Fibroblast of lung (primary cell): ENCODE measurements at regions not wholly inside any gene's neighbourhood (a gene's known extent, or its start where the extent isn't known, plus 50 kb on each side); places are given as distances from the start of the nearest gene placed in this dataset.

ENCODE experiments used
- DNase-seq, 2 donors: peaks; one replicate each; pipeline versions ENCODE4 v3.0.0 to v3.0.0-alpha.2; 2010; ENCODE audit warnings: low read depth in 2 of 2
- H2AFZ ChIP-seq: 2 replicates; pipeline ENCODE4 v1.5.1; 2012; ENCODE audit warnings: low read length, control low read depth, inconsistent platforms
- H3K27ac ChIP-seq: 2 replicates; pipeline ENCODE4 v1.5.1; 2011; ENCODE audit warnings: low read length, control low read depth; ENCODE audit not compliant: insufficient read depth
- H3K27me3 ChIP-seq: 2 replicates; pipeline ENCODE4 v1.5.1; 2011; ENCODE audit warnings: mild to moderate bottlenecking, low read length; ENCODE audit not compliant: control insufficient read depth, insufficient read depth
- H3K36me3 ChIP-seq: 2 replicates; pipeline ENCODE4 v1.5.1; 2011; ENCODE audit warnings: low read length; ENCODE audit not compliant: control insufficient read depth, insufficient read depth
- H3K4me1 ChIP-seq: 2 replicates; pipeline ENCODE4 v1.5.1; 2011; ENCODE audit warnings: low read length; ENCODE audit not compliant: control insufficient read depth, insufficient read depth; ENCODE audit errors: extremely low read depth
- H3K4me2 ChIP-seq: 2 replicates; pipeline ENCODE4 v1.5.1; 2011; ENCODE audit warnings: low read length, control low read depth; ENCODE audit not compliant: insufficient read depth; ENCODE audit errors: extremely low read depth
- H3K4me3 ChIP-seq, 4 experiments: fragments of 200-600 bp in 1 of 4; sonication (generic) in 1 of 4; replicated peaks in 1 of 4; 2 replicates each; pipeline ENCODE4 v1.5.1; 2011 to 2016; ENCODE audit warnings: low read length in 4 of 4, low read depth in 3 of 4, mild to moderate bottlenecking in 3 of 4, control low read depth in 2 of 4, inconsistent platforms in 1 of 4, mixed read lengths in 1 of 4; ENCODE audit not compliant: insufficient read depth in 1 of 4; ENCODE audit errors: control extremely low read depth in 1 of 4
- H3K79me2 ChIP-seq: 2 replicates; pipeline ENCODE4 v1.5.1; 2012; ENCODE audit warnings: mild to moderate bottlenecking, low read length, inconsistent platforms; ENCODE audit not compliant: control insufficient read depth, insufficient read depth
- H3K9ac ChIP-seq: 2 replicates; pipeline ENCODE4 v1.5.1; 2011; ENCODE audit warnings: mild to moderate bottlenecking, low read length, control low read depth; ENCODE audit not compliant: insufficient read depth
- H3K9me3 ChIP-seq: 2 replicates; pipeline ENCODE4 v1.5.1; 2012; ENCODE audit warnings: low read depth, low read length; ENCODE audit not compliant: control insufficient read depth, insufficient read depth
- H4K20me1 ChIP-seq: 2 replicates; pipeline ENCODE4 v1.5.1; 2011; ENCODE audit warnings: low read length; ENCODE audit not compliant: control insufficient read depth, insufficient read depth; ENCODE audit errors: extremely low read depth
- EZH2 ChIP-seq: IDR thresholded peaks from 2 replicates; pipeline ENCODE4 v1.5.1; 2012; ENCODE audit warnings: low read length, control low read depth, mild to moderate bottlenecking; ENCODE audit errors: missing control alignments
- TF ChIP-seq, protein P1 (sequence below), 2 donors: IDR thresholded peaks in 1 of 2; conservative IDR thresholded peaks in 1 of 2; 1 replicate in 1 of 2; 2 replicates in 1 of 2; pipeline ENCODE4 v1.5.1; 2011 to 2012; ENCODE audit warnings: low read length in 2 of 2, control low read depth in 1 of 2, inconsistent platforms in 1 of 2, low read depth in 1 of 2, mild to moderate bottlenecking in 1 of 2

DNA sequence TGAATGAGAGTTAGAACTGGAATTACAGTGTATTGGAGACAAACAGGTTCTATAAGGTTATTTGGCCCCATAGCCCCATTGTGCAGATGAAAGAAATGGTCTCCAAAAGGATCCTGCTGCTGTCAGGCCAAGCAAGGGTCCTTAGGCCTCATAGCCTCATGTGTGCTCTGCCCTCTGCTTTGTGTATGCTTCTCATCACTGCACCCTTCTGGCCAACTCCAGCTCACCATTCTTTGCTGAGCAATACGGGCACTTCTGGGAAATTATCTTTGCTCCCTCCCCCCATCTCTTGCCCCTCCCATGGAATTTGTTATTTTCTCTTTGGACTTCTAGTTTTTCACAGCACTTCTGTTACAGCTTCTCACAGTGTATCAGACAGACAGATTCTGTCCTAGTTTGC lies 298.8 kb downstream of the FOXA2 start:
- no peaks in the 10 kb centered on the region for H3K4me1 ChIP-seq
- TF ChIP-seq, protein P1, sequence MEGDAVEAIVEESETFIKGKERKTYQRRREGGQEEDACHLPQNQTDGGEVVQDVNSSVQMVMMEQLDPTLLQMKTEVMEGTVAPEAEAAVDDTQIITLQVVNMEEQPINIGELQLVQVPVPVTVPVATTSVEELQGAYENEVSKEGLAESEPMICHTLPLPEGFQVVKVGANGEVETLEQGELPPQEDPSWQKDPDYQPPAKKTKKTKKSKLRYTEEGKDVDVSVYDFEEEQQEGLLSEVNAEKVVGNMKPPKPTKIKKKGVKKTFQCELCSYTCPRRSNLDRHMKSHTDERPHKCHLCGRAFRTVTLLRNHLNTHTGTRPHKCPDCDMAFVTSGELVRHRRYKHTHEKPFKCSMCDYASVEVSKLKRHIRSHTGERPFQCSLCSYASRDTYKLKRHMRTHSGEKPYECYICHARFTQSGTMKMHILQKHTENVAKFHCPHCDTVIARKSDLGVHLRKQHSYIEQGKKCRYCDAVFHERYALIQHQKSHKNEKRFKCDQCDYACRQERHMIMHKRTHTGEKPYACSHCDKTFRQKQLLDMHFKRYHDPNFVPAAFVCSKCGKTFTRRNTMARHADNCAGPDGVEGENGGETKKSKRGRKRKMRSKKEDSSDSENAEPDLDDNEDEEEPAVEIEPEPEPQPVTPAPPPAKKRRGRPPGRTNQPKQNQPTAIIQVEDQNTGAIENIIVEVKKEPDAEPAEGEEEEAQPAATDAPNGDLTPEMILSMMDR (conservative IDR thresholded peaks at IDR 0.05 in 1 of 2, IDR thresholded peaks at IDR 0.05 in 1 of 2; ENCODE audit: low read depth in 1 of 2, low read length in 2 of 2) = no peak
- no peak for TF ChIP-seq EZH2
- H4K20me1 ChIP-seq = no peaks in the 10 kb centered on the region
- no peak for DNase-seq
- H3K4me2 ChIP-seq = no peak overlapping the region
- H3K79me2 ChIP-seq = no peaks in the 10 kb centered on the region
- no peak overlapping the region for H3K27ac ChIP-seq
- H3K27me3 ChIP-seq = no peaks in the 10 kb centered on the region
- no peak overlapping the region for H3K4me3 ChIP-seq
- no peaks in the 10 kb centered on the region for H3K36me3 ChIP-seq
- H3K9ac ChIP-seq = no peak overlapping the region
- H2AFZ ChIP-seq = no peak overlapping the region
- no peaks in the 10 kb centered on the region for H3K9me3 ChIP-seq

- H3K79me2 ChIP-seq = no peaks in the 10 kb centered on the region
- no peaks in the 10 kb centered on the region for H3K36me3 ChIP-seq
- H4K20me1 ChIP-seq = no peaks in the 10 kb centered on the region
- no peak overlapping the region for H3K4me3 ChIP-seq
- H3K27ac ChIP-seq = no peak overlapping the region
- no peaks in the 10 kb centered on the region for H3K9me3 ChIP-seq
- TF ChIP-seq, protein P1 (conservative IDR thresholded peaks at IDR 0.05 in 1 of 2, IDR thresholded peaks at IDR 0.05 in 1 of 2; ENCODE audit: low read depth in 1 of 2, low read length in 2 of 2) = no peak
- no peak for TF ChIP-seq EZH2
- H3K9ac ChIP-seq = no peak overlapping the region
- no peak for DNase-seq
- no peak overlapping the region for H2AFZ ChIP-seq
- H3K4me2 ChIP-seq = no peak overlapping the region
- H3K4me1 ChIP-seq = no peaks in the 10 kb centered on the region
- no peaks in the 10 kb centered on the region for H3K27me3 ChIP-seq
Measured at GRCh38 chr20:22282696-22283095, 301.7 kb downstream of the FOXA2 start.

DNA sequence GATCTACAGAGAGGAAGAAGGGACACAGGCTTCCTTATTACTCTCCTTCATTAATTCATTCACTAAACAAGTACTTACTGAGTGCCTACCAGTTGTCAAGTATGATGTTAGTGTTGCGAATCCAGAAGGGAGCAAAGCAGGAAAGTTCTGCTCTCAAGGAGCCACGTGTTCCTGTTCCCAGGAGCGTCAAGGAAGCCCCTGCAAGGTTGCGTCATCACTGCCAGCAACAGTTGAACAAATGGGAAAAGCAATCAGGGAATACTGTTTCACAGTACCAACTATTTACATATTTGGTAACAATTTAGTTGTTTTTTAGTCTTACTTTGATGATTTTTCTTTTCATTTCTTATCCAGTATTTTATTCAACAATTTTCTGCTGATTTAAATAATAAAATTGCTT lies 310.0 kb downstream of the FOXA2 start:
- Histone ChIP-seq H3K9me3 (no peaks in the 10 kb centered on the region), H3K4me2 (no peak overlapping the region), H3K4me1 (no peaks in the 10 kb centered on the region), H3K9ac (no peak overlapping the region), H3K4me3 (no peak overlapping the region), H3K36me3 (no peaks in the 10 kb centered on the region), H4K20me1 (no peaks in the 10 kb centered on the region), H3K27me3 (no peaks in the 10 kb centered on the region), H3K27ac (no peak overlapping the region), H2AFZ (no peak overlapping the region), H3K79me2 (no peaks in the 10 kb centered on the region)
- no peak for TF ChIP-seq EZH2
- TF ChIP-seq, protein P1 (conservative IDR thresholded peaks at IDR 0.05 in 1 of 2, IDR thresholded peaks at IDR 0.05 in 1 of 2; ENCODE audit: low read depth in 1 of 2, low read length in 2 of 2) = no peak
- DNase-seq = no peak
